RWPE1 (cell line): ENCODE measurements at regions not wholly inside any gene's neighbourhood (a gene's known extent, or its start where the extent isn't known, plus 50 kb on each side); places are given as distances from the start of the nearest gene placed in this dataset.
"Not testable (repeated sequence)": the region's sequence is repeated elsewhere in the genome, so short reads cannot be mapped to it uniquely, and the experiment has no call there.

Experiments
- CTCF ChIA-PET: fragments of 350-600 bp; sonication (Branson Sonifier 250); formaldehyde crosslinking; extraction: SDS; loops from one replicate; lab custom pipeline; 2021; lab: Yijun Ruan, JAX
- POLR2A ChIA-PET: fragments of 400-600 bp; formaldehyde crosslinking; extraction: SDS; loops from one replicate; lab custom pipeline; 2020; ENCODE audit warnings: antibody characterized with exemption; ENCODE audit not compliant: low non-redundant PET; lab: Yijun Ruan, JAX
- DNase-seq: peaks from one replicate; pipeline ENCODE4 v3.0.0; 2012; ENCODE audit warnings: low spot score
- H3K27ac ChIP-seq: fragments of 450-650 bp; 2 replicates; pipeline ENCODE4 v1.5.1; 2017
- CTCF ChIP-seq: fragments of 450-650 bp; conservative IDR thresholded peaks from 2 replicates; pipeline ENCODE4 v1.5.1; 2017; ENCODE audit warnings: low read depth, mild to moderate bottlenecking

GRCh38 chr16:72646615-72647014, 401.3 kb downstream of the ZFHX3 start:
- ChIA-PET POLR2A (no interaction called here), CTCF (interaction anchor here (0.6 kb wide), 1 partner anchor 10 kb away, joined by 3 read pairs; no protein-coding TSS in a partner anchor)
- no peak overlapping the region for H3K27ac ChIP-seq
- TF ChIP-seq CTCF = no peak
- DNase-seq = no peak

- no peak for DNase-seq
- H3K27ac ChIP-seq = no peak overlapping the region
- no peak for TF ChIP-seq CTCF
- POLR2A ChIA-PET = no interaction called here
- CTCF ChIA-PET = interaction anchor here (0.6 kb wide), 1 partner anchor 1176 kb away, joined by 5 read pairs; no protein-coding TSS in a partner anchor
Observed at GRCh38 chr16:72645538-72645937, 402.4 kb downstream of the ZFHX3 start.

DNA sequence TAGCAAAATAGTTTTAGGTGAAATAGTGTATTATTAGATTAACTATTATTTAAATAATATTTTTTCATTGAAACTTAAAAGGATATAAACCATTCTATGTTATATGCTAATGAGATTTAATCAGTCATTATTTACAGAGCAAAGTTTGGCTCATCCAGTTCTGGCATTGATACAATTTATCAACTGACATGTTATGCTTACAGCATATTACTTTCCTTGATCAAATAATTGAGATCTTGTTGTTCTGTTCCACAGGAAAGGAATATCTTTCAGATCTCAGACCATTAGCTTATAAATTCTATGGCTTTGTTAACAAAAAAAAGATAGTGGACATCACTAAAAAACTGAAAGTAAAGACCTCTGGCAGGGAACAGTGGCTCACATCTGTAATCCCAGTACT, 403.0 kb downstream of the ZFHX3 start:
- DNase-seq = no peak
- no peak for TF ChIP-seq CTCF
- POLR2A ChIA-PET = no interaction called here
- H3K27ac ChIP-seq = no peak overlapping the region
- CTCF ChIA-PET = interaction anchor here (0.6 kb wide), 1 partner anchor 39 kb away, joined by 3 read pairs; no protein-coding TSS in a partner anchor

GRCh38 chr16:72639494-72639893, 408.4 kb downstream of the ZFHX3 start:
- POLR2A ChIA-PET = no interaction called here
- no peak for TF ChIP-seq CTCF
- DNase-seq = no peak
- CTCF ChIA-PET = no interaction called here
- no peak overlapping the region for H3K27ac ChIP-seq

- no peak overlapping the region for H3K27ac ChIP-seq
- TF ChIP-seq CTCF = no peak
- POLR2A ChIA-PET = no interaction called here
- DNase-seq = peak; percentile 70
- CTCF ChIA-PET = no interaction called here
Observed at GRCh38 chr16:72637306-72637705, 410.6 kb downstream of the ZFHX3 start.

DNA sequence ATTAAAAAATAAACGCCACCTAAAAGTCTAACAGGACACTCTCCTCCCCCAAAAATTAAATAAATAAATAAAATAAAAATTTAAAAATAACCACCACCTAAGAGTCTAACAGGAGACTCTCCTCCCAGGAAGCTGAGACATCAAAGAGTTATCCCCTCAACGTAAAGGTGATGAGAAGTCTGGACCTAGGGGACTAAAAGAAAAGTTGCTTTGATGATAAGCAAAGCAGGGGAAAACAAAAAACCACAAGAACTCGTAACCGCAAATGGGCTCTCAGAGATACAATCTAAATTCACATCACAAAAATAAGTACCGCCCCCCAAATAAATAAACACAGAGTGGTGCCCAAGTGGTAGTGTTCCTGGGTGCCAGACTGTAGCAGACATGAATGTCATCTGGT, 412.2 kb downstream of the ZFHX3 start:
- ChIA-PET POLR2A (no interaction called here), CTCF (no interaction called here)
- TF ChIP-seq CTCF = no peak
- H3K27ac ChIP-seq = no peak overlapping the region; the same call in 1 of the 2 replicates
- DNase-seq = no peak

GRCh38 chr16:72635104-72635503, 412.8 kb downstream of the ZFHX3 start:
- ChIA-PET CTCF (no interaction called here), POLR2A (no interaction called here)
- TF ChIP-seq CTCF = no peak
- no peak for DNase-seq
- H3K27ac ChIP-seq = no peak overlapping the region; the same call in 1 of the 2 replicates

- CTCF ChIA-PET, POLR2A ChIA-PET: not testable (repeated sequence)
- H3K27ac ChIP-seq = peak overlapping the region; percentile 92
- DNase-seq = peak; percentile 30
Observed at GRCh38 chr16:72627182-72627896, 420.6 kb downstream of the ZFHX3 start.
